ENCODE measurements at regions not wholly inside any gene's neighbourhood (a gene's known extent, or its start where the extent isn't known, plus 50 kb on each side); places are given as distances from the start of the nearest gene placed in this dataset.
"Not testable (repeated sequence)": the region's sequence is repeated elsewhere in the genome, so short reads cannot be mapped to it uniquely, and the experiment has no call there.

DNA sequence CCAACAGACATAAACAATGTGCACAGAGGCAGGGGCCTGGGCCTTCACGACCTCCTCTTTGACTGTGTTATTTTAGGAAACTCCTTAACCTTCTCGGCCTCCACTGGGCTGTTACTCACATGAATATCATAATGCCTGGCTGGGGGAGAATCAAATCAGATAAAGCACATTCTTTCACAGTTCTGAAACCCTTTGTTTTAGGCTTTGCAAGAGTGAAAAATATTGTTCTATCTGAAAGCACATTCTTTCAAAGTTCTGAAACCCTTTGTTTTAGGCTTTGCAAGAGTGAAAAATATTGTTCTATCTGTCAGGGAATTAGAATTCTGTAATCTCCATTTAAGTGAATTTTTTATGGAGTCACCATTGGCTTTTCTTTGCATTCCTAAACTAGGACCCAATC, 50.7 kb upstream of the SYNDIG1 start:
- DNase-seq: no peak

DNA sequence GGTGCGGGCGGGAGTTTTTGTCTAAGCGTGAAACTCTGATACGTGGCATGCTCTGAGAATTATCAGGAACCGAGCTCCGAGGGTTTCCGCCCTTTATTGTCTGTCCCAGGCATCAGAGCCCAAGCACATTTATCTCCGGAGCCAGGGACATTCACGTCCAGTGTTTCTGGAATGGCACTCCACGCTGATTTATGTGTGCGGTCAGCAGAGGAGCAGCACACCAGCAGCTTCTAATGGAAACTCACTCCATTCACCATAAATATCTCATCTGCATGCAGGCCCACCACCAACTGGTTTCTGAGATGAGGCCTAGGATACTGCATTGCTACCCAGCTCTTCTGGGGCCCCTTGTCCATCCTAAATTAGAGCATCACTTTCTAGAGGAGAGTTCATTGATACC, 51.9 kb upstream of the SYNDIG1 start:
- no peak for DNase-seq

DNA sequence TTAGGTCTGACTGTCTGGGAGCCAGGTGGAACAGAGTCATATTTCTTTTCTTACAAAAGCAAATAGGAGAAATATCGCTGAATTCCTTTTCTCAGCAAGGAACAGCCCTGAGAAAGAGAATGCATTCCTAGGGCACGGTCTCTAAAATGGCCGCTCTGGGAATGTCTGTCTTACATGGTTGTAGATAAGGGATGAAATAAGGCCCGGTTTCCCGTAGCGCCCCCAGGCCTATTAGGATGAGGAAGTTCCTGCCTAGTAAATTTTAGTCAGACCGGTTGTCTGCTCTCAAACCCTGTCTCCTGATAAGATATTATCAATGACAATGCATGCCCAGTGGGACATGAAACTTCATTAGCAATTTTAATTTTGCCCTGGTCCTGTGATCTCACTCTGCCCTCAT, 54.0 kb upstream of the SYNDIG1 start:
- DNase-seq: not testable (repeated sequence)

DNA sequence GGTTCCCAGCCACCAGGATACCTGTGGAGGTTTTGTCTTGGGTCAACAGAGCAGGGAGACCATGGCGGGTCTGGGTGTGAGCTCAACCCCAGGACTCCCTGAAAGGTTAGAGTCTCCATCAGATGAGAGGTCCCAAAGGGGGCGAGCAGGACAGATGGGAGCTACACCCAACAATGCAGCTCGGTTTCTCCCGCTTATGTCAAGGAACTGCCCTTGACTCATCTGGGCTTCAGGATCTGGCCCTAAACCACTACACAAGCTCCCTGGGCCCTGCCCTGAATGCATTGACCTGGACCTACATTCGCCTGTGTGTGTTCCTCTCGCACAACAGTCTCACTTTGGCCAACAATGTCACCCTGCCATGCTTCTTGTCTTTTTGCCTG, 57.6 kb upstream of the SYNDIG1 start:
- DNase-seq: no peak

DNA sequence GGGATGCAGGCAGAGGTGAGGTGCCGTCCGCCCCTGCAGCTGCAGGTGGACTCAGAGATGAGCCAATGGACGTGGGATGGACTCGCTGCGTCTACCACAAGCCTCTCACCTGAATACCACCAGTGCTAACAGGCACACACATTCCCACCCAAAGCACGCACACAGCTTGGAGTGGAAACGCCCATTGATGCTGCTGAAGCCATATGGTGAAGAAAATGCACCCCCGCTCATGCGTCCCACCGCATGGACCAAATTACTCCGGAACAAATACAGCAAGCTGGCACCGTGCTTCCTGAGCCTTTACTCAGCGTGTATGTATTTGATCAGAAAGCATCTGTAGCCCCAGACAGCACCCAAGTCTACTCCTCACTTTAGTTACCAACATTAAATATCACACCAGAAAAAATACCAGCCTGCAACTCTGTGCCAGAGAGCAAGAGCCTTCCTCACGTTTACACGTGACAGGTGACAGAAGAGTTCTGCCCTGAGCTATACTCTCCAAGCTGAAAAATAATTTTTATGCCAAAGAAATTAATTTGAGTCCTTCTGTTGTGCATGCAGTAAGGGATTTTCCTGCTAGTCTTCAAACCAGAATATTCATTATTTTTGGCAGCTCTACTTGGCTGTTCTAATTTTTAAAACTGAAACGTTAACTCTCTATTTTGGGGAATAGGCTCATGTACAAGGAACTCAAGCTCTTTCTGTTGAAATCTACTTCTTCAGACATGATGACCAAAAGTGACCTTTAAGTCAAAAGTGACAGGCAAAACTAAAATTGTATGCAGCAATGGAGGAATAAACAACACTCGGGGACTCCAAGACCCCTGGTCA, 58.2 kb upstream of the SYNDIG1 start:
- DNase-seq: no peak

DNA sequence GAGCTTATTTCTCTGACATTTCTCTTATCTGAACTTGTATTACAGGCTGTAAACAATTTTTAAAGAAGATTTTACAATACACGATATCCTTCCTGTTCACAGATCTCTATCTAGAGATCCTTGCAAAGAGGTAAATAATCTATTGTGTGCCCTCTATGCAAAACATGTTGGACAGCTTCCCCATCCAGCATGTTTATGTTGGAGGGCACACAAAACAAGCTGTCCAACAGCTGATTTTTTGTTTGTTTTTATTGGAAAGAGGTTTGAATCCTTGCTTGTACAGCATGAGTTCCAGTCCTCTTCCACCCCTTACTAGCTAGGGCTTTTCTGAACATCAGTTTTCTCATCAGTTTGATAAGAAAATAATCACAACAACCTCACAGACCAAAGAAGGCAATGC, 62.3 kb upstream of the SYNDIG1 start:
- DNase-seq: no peak

DNA sequence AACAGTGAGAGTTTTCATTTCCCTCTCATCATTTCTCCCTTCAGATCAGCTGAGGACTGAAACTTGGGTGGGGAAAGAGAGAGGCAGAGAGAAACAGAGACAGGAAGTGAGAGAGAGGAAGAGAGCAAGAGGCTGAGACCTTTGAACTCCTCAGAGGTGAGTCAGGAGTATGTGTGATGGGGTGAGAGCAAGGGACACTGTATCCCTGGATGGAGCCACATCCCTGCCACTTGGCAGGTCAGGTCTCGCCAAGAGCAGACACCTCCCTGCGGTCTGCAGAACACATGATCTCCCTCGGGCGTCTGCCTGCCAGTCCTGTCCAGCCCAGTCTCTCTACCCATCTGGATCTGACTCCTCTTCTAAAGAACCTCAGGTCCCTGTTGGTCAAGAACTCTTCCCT, 62.7 kb upstream of the SYNDIG1 start:
- DNase-seq: no peak

DNA sequence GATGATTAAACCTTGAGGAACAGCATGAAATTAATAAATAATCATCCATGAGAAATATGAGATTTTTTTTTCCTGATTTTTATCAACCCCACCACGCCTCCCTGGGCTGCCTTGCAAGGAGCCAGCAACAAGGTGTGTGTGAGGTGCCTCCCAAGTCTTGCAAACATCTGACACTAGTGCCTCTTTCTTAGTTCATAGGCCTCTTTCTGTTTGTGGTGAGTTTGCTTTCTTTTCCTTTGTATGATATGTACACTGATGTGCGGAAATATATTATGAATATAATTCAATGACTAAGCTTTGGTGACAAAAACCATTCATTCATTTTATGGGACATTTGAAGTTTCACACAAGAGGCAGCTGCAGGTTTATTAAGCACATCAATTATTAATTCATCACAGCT, 63.2 kb upstream of the SYNDIG1 start:
- no peak for DNase-seq

DNA sequence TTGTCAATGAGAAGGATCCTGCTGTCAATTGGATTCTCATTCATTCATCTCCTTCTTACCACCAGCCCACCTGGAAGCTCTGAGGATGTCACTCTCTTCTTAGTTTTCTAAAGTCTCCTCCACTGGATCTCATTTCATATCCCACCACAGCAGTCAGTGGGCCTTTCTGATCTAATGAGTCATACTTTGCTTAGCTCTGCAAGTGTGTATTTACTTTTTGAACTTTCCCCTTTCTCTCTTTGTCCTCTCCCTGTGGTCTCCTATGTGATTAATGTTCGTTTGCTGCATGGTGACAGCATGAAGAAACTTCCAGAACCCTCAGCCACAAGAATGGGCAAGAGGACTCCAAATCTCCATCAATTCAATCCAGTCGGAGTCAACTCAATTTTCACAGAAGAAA, 63.6 kb upstream of the SYNDIG1 start:
- no peak for DNase-seq

DNA sequence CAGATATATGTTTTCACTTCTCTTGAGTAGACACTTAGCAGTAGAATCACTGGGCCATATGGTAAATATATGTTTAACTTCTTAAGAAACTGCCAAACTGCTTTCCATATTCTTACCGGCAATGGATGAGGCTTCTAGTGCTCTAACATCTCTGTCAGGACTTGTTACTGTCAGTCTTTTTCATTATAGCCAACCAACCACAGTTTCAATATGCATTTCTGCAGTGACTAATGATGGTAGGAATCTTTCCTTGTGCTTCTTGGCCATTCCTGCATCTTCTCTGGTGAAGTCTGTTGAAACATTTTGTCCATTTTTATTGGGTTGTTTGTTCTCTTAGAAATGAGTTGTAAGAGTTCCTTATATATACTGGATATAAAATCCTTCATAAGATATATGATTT, 66.0 kb upstream of the SYNDIG1 start:
- no peak for DNase-seq

DNA sequence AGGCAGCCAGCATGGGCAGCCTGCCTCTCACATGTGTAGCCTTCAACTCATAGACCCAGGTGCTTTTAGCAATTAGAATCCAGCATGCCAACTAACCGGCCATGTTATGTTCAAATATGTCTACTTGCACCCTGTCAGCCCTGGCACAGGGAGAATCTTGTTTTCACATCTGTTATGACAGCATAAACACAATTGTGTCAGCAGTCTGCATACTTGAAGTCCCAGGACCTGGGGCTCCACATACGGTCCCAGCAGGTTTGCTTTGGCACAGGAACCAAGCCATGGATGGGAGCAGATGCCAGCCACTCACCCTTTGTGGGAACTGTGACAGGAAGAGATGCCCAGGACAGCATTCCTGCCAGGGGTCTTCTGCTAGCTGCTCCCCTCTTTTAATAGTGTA, 67.2 kb upstream of the SYNDIG1 start:
- DNase-seq: no peak

DNA sequence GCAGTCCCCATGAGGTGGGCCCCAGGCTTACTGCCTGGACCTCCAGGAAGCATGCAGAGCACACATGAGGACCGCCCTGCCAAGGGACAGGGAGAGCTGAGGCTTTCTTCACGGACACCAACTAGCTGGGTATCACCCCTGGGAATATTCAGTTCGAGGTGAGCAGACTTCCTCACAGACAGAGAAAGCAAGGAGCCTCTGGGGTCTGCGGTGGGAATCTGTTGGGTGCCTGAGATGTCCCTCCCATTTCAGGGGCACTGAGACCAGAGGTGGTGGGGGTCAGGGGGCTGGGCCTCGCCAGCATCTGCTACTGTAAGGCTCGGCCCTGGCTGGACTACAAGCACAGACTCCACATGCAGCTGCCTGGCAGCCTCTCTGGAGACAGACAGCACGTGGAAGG, 74.3 kb upstream of the SYNDIG1 start:
- no peak for DNase-seq

DNA sequence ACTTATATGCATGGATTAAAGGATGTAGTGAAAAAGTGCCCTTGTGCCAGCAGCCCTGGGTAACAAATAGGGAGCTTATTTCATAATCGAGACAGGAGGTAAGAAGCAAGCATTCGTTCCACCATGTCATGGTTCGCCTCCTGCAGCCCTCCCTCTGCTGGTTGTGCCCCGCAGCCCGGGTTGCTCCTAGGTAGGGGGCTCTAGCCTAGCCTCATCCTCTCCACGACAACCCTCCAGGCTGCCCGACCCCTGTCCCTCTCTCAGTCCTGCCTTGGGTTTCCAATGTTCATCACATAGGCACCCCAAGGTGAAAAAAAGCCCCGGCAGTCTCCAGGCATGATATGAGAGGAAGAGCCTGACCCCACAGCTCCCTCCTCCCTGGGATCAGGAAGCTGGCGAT, 75.5 kb upstream of the SYNDIG1 start:
- DNase-seq: no peak

DNA sequence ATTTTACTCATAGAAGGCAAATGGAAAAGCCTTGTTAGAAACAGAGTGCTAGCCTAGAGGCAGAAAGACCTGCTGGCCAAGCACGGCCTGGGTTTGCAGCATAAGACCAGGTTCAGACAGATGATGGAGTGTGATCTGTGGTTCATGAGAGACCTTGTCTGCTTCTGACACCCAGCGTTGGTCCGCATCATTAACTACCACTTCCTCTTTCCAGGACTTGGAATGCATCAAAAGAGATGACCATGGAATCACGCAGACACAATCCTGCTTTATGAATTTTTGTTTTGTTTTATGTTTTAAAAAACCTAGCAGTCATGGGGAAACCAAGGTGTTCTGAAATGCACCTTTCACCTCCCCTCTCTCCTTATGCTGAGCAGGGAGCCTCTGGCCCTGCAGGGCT, 76.8 kb upstream of the SYNDIG1 start:
- no peak for DNase-seq

DNA sequence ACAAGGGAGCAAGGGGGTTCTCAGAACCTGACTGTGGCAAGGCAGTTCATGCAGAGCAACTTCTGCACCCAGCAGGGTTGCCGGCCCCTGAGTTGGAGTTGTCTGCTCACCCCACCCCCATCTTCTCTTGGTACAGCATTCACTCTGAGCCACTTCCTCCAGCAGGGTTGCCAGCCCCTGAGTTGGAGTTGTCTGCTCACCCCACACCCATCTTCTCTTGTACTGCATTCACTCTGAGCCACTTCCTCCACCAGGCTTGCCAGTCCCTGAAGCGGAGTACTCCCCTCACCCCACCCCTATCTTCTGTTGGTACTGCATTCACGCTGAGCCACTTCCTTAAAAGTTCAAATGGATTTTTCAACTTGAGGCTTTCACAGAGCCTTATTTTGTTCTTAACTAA, 79.7 kb upstream of the SYNDIG1 start:
- DNase-seq: no peak

DNA sequence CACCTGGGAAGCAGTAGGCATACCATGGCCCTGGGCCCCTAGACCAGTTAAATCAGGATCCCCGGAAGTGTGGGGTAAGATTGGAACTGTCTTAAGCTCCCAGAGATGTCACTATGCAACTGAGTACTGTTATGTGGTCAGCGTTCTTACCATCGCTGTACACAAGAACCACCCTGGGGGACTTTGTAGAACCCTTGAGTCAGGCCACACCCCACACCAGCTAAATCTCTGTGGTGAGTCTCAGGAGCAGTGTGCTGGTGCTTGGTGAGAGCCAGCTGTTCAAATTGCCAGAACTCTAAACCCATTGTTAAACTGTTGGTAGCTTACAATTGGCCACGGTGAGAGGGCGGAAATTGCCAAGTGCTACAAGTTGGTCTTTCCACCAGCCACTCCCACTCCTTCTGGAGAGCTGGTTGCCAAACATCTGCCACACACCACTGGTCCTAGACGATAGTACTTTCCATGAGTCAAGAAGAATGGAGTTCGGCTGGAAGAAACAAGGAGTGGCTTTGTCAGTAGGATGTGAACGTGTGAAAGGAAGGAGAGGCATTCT, 80.5 kb upstream of the SYNDIG1 start:
- DNase-seq: no peak

DNA sequence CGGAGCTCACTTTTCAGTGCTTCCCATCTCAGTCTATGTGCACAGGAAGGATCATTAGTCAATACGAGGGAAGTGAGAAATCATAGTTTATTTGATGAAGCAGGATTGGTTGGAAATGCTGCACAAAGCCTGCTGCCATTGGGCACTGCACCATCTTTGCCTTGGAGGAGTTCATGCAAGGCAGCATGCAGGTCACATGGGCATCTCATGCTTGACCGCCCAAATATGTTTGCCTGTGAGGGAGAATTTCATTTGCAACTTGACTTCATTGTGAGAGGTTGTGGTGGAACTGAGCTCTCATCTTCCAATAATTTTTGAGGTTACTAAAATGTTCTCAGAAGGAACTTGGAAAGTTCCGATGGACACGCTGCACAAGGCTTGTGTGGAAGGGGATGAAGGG, 83.9 kb upstream of the SYNDIG1 start:
- DNase-seq: no peak

DNA sequence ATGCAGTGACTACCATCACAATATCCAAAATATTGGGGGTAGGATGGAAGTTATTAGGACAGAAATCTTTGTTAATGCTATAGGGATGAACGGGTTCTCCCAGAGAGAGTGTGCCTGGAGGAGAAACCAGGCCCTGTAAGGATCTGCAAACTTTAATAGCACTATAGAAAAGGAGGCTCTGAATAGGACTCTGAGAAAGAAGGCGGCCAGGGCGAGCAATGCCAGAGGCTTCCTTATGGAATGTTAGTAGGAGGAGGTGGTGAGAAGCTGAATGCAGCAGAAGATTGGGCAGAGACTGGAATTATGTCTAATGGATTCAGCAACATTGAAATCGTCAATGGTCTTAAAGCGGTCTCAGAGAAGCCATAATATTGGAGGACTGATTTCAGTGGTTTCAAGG, 84.6 kb upstream of the SYNDIG1 start:
- DNase-seq: no peak

DNA sequence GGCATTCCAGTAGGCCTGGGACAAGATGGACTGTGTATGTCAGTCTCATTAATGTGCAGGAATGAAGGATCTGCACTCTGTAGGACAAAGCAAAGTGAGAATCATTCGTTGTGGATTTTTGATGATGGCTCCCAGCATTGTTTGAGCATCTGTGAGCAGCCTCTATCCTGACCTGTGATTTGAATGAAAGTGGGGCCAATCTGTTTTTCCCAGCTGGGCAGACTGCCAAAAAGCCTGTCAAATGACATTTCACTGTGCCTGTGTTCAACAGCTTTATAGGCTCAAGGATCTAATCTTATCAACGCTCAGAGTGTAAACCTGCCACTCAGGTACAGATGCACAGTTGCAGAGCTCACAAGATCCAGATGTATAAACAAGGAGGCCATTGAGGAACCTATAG, 86.7 kb upstream of the SYNDIG1 start:
- no peak for DNase-seq

DNA sequence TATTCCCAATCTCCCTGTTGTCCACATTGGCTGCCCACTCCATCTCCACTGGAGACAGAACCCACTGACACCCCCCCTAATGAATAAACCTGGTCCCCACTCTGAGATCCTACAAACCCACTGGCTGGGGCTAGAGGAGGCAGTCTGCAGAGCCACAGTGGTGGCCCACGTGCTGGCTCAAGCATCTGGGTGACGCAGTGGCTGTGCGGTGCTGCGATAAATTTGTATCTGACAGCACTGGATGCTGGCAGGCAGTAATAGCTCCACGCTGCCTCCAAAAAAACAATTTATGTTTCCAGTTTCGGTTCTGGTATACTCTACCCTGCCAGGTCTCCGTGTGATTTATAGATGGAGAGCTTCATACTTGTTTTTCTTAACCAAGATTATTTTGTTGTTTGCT, 87.1 kb upstream of the SYNDIG1 start:
- no peak for DNase-seq

DNA sequence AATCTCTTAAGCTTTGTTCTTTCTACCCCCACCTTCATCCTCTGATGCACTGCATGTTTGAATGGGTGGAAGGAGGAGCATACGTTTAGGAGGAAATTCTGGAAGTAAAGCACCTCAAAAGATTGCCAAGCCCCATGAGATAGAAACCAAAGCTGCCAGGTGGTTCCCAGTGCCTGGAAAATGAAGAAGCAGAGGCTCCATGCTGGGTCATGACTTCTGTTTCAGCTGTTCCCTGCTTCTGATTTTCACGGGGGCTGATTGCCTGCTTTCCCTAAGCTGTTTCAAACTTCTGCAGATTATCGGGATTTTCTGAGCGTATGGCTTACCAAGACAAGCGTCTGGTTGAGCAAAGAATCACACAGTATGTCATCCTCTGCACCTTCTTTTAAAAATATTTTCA, 87.5 kb upstream of the SYNDIG1 start:
- no peak for DNase-seq

DNA sequence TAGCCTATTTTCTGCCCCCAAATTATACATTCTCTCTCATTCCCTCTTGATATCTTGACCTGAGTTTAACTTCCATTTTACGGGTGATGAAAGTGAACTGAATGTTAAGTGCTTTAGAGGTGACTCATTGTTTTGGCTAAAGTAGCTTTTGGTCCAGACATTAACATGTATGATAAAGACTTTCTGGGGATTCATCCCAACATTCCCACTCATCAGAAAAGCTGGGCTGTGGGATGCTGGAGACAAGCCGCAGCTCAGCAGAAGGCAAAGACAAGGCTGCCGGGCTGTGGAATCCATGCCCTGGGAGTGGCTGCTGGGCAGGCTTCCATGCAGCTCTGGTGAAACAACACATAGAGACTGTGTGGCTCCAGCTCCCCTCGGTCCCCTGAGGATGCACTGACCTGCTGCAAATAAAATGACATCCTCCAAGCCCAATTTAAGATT, 89.9 kb upstream of the SYNDIG1 start:
- DNase-seq: no peak

DNA sequence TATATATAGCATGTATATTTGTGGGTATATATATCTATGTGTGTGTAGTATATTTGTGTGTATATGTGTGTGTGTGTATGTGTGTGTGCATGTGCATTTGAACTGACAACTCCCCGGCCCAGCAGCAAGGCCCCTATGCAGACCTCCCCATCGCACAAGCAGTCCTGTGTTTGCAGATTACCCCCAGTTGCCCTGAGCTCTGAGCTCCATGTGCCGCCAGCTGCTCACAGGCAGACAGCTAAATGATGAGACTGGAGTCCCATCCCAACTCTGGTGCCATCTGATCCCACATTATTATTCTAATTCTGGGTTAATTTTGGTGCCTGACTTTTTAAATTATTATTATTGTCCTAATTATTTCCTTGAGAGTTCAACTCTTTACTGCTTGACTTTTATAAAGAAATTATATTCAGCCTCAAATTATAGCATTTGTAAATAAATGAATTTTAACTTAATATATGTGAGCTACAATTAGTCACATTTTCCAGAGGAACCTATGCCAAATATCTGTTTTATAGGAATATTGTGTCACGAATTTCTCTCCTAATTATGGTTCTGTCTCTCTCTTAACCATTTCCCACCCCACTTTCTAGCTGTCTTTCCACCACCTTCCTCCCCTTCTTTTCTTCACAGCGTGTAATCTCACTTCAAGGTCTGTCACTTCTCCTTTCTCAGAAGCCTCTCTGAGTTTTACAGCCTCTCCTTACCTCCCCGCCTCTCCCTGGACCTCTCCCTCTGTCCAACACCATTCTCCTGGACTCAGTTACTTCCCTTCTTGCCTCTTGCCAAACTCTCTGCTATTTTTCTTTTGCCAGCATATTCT, 90.6 kb upstream of the SYNDIG1 start:
- no peak for DNase-seq

Measured in central memory CD4-positive, alpha-beta T cell (primary cell).